ENCODE measurements at regions not wholly inside any gene's neighbourhood (a gene's known extent, or its start where the extent isn't known, plus 50 kb on each side); places are given as distances from the start of the nearest gene placed in this dataset.

- TF ChIP-seq TAF1 (IDR thresholded peaks at IDR 0.05; ENCODE audit: borderline replicate concordance, low read depth, low read length) = no peak
- no peak for TF ChIP-seq POLR2AphosphoS5 (IDR thresholded peaks at IDR 0.05; ENCODE audit: low read depth, low read length)
- no peak for TF ChIP-seq POLR2A (IDR thresholded peaks at IDR 0.05; ENCODE audit: low read depth, low read length)
- FAIRE-seq = no peak
These were observed 138.1 kb upstream of the MEF2C start for GRCh38 chr5:89020926-89021610.

GRCh38 chr5:89016741-89017303 lies 133.8 kb upstream of the MEF2C start:
- TF ChIP-seq TAF1 (IDR thresholded peaks at IDR 0.05; ENCODE audit: borderline replicate concordance, low read depth, low read length) (no peak), POLR2AphosphoS5 (IDR thresholded peaks at IDR 0.05; ENCODE audit: low read depth, low read length) (no peak), POLR2A (IDR thresholded peaks at IDR 0.05; ENCODE audit: low read depth, low read length) (no peak)
- DNase-seq (ENCODE audit: insufficient read length) (no peak), FAIRE-seq (no peak)

More at GRCh38 chr5:89020926-89021610, 138.1 kb upstream of the MEF2C start:
- DNase-seq (ENCODE audit: insufficient read length) = no peak

DNA sequence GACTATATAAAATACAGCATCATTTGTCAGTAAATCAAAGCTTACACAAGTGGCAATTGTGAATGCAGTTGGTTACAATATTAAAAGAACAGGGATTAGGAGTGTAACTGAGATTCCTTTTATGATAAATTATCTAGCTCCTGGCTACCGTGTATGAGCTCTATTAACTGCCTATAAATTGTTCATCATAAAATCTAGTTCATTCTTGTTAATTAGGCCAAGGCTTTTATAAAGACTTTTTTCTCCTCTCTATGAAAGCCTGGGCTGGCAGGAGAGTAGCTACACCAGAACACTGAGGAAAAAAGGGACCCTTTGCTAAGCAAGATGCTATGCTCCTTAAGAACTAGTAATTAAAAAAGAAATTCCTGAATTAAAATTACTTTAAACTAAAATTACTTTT lies 132.4 kb upstream of the MEF2C start:
- DNase-seq (ENCODE audit: insufficient read length) = no peak
- TF ChIP-seq TAF1 (IDR thresholded peaks at IDR 0.05; ENCODE audit: borderline replicate concordance, low read depth, low read length) (no peak), POLR2A (IDR thresholded peaks at IDR 0.05; ENCODE audit: low read depth, low read length) (no peak), POLR2AphosphoS5 (IDR thresholded peaks at IDR 0.05; ENCODE audit: low read depth, low read length) (no peak)
- FAIRE-seq = no peak

DNA sequence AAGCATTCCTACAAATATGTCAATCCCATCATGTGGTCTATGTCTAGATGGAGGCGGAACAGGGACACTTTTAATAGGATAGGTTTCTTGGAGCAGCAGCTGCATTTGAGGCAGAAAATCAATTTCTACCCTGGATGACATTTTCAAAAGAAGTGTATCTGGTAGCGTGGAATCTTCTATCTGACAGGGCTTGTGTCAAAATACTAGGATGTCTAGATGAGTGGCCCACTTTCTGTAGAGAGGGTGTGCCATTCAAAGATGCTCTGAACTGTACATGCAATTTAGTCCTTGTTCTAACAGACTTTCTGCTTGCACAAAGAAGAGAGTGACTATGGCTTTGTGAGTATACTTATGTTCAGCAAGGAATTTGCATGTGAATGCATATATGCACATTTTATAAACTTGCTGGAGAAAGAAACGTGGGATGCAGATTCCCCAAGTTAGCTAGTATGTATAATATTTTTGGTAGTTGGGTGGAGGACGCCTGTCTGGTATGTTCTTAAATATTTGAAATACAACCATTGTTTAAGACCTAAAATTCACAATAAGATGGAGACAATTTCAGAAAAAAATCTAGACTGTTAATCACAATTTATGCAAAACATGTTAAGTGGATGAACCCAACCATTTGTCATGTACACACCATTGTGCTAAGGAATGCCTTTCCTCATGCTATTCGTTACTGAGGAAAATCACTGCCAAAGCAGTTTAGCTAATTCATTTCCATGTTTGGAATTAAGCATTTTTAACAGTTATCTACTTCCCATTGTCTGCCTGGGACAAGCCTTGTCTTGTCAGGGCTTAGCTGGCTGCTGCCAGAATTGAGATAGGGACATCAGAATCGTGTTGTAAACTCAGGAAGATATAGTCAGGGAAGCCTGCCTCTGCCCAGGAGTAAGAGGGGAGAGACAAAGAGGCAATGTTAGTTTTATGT lies 129.1 kb upstream of the MEF2C start:
- FAIRE-seq (no peak), DNase-seq (ENCODE audit: insufficient read length) (no peak)
- TF ChIP-seq POLR2AphosphoS5 (IDR thresholded peaks at IDR 0.05; ENCODE audit: low read depth, low read length) (no peak), TAF1 (IDR thresholded peaks at IDR 0.05; ENCODE audit: borderline replicate concordance, low read depth, low read length) (no peak), POLR2A (IDR thresholded peaks at IDR 0.05; ENCODE audit: low read depth, low read length) (no peak)

- no peak for DNase-seq (ENCODE audit: insufficient read length)
- FAIRE-seq = no peak
- TF ChIP-seq POLR2AphosphoS5 (IDR thresholded peaks at IDR 0.05; ENCODE audit: low read depth, low read length) = no peak
- no peak for TF ChIP-seq POLR2A (IDR thresholded peaks at IDR 0.05; ENCODE audit: low read depth, low read length)
- no peak for TF ChIP-seq TAF1 (IDR thresholded peaks at IDR 0.05; ENCODE audit: borderline replicate concordance, low read depth, low read length)
These were observed 127.5 kb upstream of the MEF2C start for GRCh38 chr5:89010512-89010911.

DNA sequence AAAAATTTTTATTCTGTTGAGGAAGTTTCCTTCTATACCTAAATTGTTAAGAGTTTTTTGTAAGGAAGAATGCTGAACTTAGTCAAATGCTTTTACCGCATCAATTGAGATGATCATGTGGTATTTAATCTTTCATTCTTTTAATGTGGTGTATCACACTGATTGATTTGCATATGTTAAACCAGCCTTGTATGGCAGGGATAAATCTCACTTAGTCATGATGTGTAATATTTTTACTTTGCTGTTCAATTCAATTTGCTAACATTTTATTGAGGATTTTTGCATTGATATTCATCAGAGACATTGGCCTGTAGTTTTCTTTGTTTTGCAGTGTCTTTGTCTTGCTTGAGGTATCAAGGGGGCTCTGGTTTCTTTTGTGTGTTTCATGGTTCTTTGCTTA lies 125.3 kb upstream of the MEF2C start:
- no peak for TF ChIP-seq TAF1 (IDR thresholded peaks at IDR 0.05; ENCODE audit: borderline replicate concordance, low read depth, low read length)
- no peak for TF ChIP-seq POLR2A (IDR thresholded peaks at IDR 0.05; ENCODE audit: low read depth, low read length)
- no peak for TF ChIP-seq POLR2AphosphoS5 (IDR thresholded peaks at IDR 0.05; ENCODE audit: low read depth, low read length)
- DNase-seq (ENCODE audit: insufficient read length) (no peak), FAIRE-seq (no peak)

- DNase-seq (ENCODE audit: insufficient read length) = no peak
- TF ChIP-seq POLR2A (IDR thresholded peaks at IDR 0.05; ENCODE audit: low read depth, low read length) (no peak), POLR2AphosphoS5 (IDR thresholded peaks at IDR 0.05; ENCODE audit: low read depth, low read length) (no peak), TAF1 (IDR thresholded peaks at IDR 0.05; ENCODE audit: borderline replicate concordance, low read depth, low read length) (no peak)
- no peak for FAIRE-seq
These were observed 123.0 kb upstream of the MEF2C start for GRCh38 chr5:89005990-89006389.

GRCh38 chr5:89004379-89004778 lies 121.4 kb upstream of the MEF2C start:
- FAIRE-seq = no peak
- TF ChIP-seq POLR2AphosphoS5 (IDR thresholded peaks at IDR 0.05; ENCODE audit: low read depth, low read length) (no peak), TAF1 (IDR thresholded peaks at IDR 0.05; ENCODE audit: borderline replicate concordance, low read depth, low read length) (no peak), POLR2A (IDR thresholded peaks at IDR 0.05; ENCODE audit: low read depth, low read length) (no peak)
- DNase-seq (ENCODE audit: insufficient read length) = no peak

DNA sequence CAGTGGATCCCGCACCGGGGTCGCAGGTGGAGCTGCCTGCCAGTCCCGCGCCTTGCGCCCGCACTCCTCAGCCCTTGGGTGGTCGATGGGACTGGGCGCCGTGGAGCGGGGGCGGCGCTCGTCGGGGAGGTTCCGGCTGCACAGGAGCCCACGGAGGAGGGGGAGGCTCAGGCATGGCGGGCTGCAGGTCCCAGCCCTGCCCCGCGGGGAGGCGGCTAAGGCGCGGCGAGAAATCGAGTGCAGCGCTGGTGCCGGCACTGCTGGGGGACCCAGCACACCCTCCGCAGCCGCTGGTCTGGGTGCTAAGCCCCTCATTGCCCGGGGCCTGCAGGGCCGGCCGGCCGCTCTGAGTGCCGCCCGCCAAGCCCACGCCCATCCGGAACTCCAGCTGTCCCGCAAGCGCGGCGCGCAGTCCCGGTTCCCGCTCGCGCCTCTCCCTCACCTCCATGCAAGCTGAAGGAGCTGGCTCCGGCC lies 120.6 kb upstream of the MEF2C start:
- no peak for TF ChIP-seq TAF1 (IDR thresholded peaks at IDR 0.05; ENCODE audit: borderline replicate concordance, low read depth, low read length)
- TF ChIP-seq POLR2AphosphoS5 (IDR thresholded peaks at IDR 0.05; ENCODE audit: low read depth, low read length) = no peak
- no peak for TF ChIP-seq POLR2A (IDR thresholded peaks at IDR 0.05; ENCODE audit: low read depth, low read length)
- FAIRE-seq (no peak), DNase-seq (ENCODE audit: insufficient read length) (no peak)

DNA sequence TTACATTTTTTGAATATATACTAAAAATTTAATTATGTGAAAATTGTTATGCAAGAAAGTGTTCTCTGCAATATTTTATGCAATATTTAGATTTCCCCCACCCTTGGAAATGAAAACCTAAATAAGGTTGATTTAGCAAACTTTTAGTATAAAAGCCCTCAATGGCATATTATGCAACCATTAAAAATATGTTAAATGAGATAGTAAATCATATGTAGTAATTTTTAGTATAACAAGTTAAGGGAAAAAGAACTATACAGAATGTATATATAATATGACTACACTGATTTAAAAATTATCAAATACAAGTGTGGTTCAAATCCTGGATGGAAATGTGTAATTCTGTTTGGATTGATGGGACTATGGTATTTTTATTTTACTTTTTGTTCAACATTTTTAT lies 116.9 kb upstream of the MEF2C start:
- DNase-seq (ENCODE audit: insufficient read length) = no peak
- FAIRE-seq = no peak
- no peak for TF ChIP-seq TAF1 (IDR thresholded peaks at IDR 0.05; ENCODE audit: borderline replicate concordance, low read depth, low read length)

DNA sequence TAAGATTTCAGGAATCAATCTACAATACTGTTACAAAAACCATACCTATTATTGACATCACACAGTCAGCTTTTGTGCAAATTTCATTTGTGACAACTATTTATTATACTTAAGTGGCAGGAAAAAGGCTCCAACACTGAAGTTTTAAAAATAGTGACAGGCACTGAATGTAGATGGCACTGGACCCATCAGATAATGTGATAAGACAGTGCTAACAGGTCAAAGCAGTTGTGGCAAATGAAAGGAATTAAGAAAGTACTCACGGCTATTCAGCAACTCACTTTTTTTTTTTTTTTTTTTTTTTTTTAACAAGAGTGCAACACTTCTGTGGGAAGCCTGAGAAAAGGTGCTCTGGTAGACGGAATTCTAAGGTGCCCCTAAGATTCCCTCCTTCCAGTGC lies 115.0 kb upstream of the MEF2C start:
- no peak for FAIRE-seq
- DNase-seq (ENCODE audit: insufficient read length) = no peak
- TF ChIP-seq POLR2AphosphoS5 (IDR thresholded peaks at IDR 0.05; ENCODE audit: low read depth, low read length) = no peak
- no peak for TF ChIP-seq TAF1 (IDR thresholded peaks at IDR 0.05; ENCODE audit: borderline replicate concordance, low read depth, low read length)
- no peak for TF ChIP-seq POLR2A (IDR thresholded peaks at IDR 0.05; ENCODE audit: low read depth, low read length)

Measured in GM12892 (cell line).